Mesenchymal stem cell (in vitro differentiated cells and primary cell): ENCODE measurements at regions not wholly inside any gene's neighbourhood (a gene's known extent, or its start where the extent isn't known, plus 50 kb on each side); places are given as distances from the start of the nearest gene placed in this dataset.

Experiments
- DNase-seq: peaks from one replicate; pipeline ENCODE4 v3.0.0-alpha.2; 2013
- H2AFZ ChIP-seq: one replicate; pipeline ENCODE4 v1.6.1; 2013; ENCODE audit warnings: low read depth, mild to moderate bottlenecking, control low read depth, inconsistent platforms, low read length, moderate library complexity
- H2AK5ac ChIP-seq: 2 replicates; pipeline ENCODE4 v1.6.1; 2013; ENCODE audit warnings: low read length, moderate library complexity, mild to moderate bottlenecking, inconsistent platforms; ENCODE audit not compliant: severe bottlenecking
- H2BK120ac ChIP-seq: one replicate; pipeline ENCODE4 v1.6.1; 2013; ENCODE audit warnings: low read depth, mild to moderate bottlenecking, inconsistent platforms, low read length, moderate library complexity
- H2BK12ac ChIP-seq, 2 experiments: one replicate each; pipeline ENCODE4 v1.6.1; 2013; ENCODE audit warnings: inconsistent platforms in 2 of 2, low read length in 2 of 2, mild to moderate bottlenecking in 2 of 2, moderate library complexity in 2 of 2, control low read depth in 1 of 2
- H2BK15ac ChIP-seq: one replicate; pipeline ENCODE4 v1.6.1; 2013; ENCODE audit warnings: mild to moderate bottlenecking, low read depth, inconsistent platforms; ENCODE audit not compliant: poor library complexity, severe bottlenecking
- H2BK5ac ChIP-seq: 2 replicates; pipeline ENCODE4 v1.6.1; 2013; ENCODE audit warnings: low read depth, mild to moderate bottlenecking, low read length, control low read depth, inconsistent platforms; ENCODE audit not compliant: poor library complexity, severe bottlenecking
- H3K14ac ChIP-seq, 2 experiments: one replicate each; pipeline ENCODE4 v1.6.1; 2013; ENCODE audit warnings: inconsistent platforms in 2 of 2, low read length in 2 of 2, control low read depth in 1 of 2, mild to moderate bottlenecking in 1 of 2, moderate library complexity in 1 of 2
- H3K18ac ChIP-seq, 2 experiments: one replicate each; pipeline ENCODE4 v1.6.1; 2013; ENCODE audit warnings: inconsistent platforms in 2 of 2, low read length in 2 of 2, control low read depth in 1 of 2, low read depth in 1 of 2, mild to moderate bottlenecking in 1 of 2
- H3K23ac ChIP-seq, 2 experiments: one replicate each; pipeline ENCODE4 v1.6.1; 2013; ENCODE audit warnings: inconsistent platforms in 2 of 2, low read length in 2 of 2, mild to moderate bottlenecking in 2 of 2, moderate library complexity in 2 of 2, control low read depth in 1 of 2
- H3K27ac ChIP-seq: 2 replicates; pipeline ENCODE4 v1.5.1; 2013; ENCODE audit warnings: mild to moderate bottlenecking, moderate library complexity, low read length, control low read depth, inconsistent platforms; ENCODE audit not compliant: poor library complexity, severe bottlenecking
- H3K27me3 ChIP-seq, 2 experiments: 2 replicates each; pipeline versions ENCODE4 v1.6.1 to v1.7.0; 2013; ENCODE audit warnings: low read length in 2 of 2, mild to moderate bottlenecking in 2 of 2, moderate library complexity in 2 of 2, control low read depth in 1 of 2, inconsistent platforms in 1 of 2; ENCODE audit not compliant: control insufficient read depth in 1 of 2, insufficient read depth in 1 of 2
- H3K36me3 ChIP-seq, 2 experiments: 2 replicates each; pipeline versions ENCODE4 v1.6.1 to v1.7.0; 2013; ENCODE audit warnings: low read length in 2 of 2, control low read depth in 1 of 2, inconsistent platforms in 1 of 2, low read depth in 1 of 2, mild to moderate bottlenecking in 1 of 2; ENCODE audit not compliant: insufficient read depth in 2 of 2, control insufficient read depth in 1 of 2
- H3K4ac ChIP-seq, 2 experiments: one replicate each; pipeline ENCODE4 v1.6.1; 2013; ENCODE audit warnings: inconsistent platforms in 2 of 2, low read length in 2 of 2, mild to moderate bottlenecking in 2 of 2, moderate library complexity in 2 of 2, control low read depth in 1 of 2, low read depth in 1 of 2
- H3K4me1 ChIP-seq: 2 replicates; pipeline ENCODE4 v1.6.1; 2013; ENCODE audit warnings: low read depth, low read length, control low read depth; ENCODE audit not compliant: control insufficient read depth, insufficient read depth
- H3K4me2 ChIP-seq: 2 replicates; pipeline ENCODE4 v1.6.1; 2013; ENCODE audit warnings: low read length, mild to moderate bottlenecking, inconsistent platforms; ENCODE audit not compliant: poor library complexity, severe bottlenecking
- H3K4me3 ChIP-seq, 2 experiments: 2 replicates each; pipeline versions ENCODE4 v1.5.1 to v1.7.0; 2013; ENCODE audit warnings: low read length in 2 of 2, mild to moderate bottlenecking in 2 of 2, control low read depth in 1 of 2, low read depth in 1 of 2; ENCODE audit not compliant: insufficient read depth in 1 of 2
- H3K79me1 ChIP-seq: replicated peaks from 2 replicates; pipeline ENCODE4 v1.6.1; 2013; ENCODE audit warnings: mild to moderate bottlenecking, control low read depth, low read length, inconsistent platforms; ENCODE audit not compliant: poor library complexity, severe bottlenecking
- H3K9ac ChIP-seq: 2 replicates; pipeline ENCODE4 v1.7.0; 2013; ENCODE audit warnings: mild to moderate bottlenecking, low read length, moderate library complexity
- H3K9me3 ChIP-seq: 2 replicates; pipeline ENCODE4 v1.7.0; 2013; ENCODE audit warnings: mild to moderate bottlenecking, low read length; ENCODE audit not compliant: control insufficient read depth
- H4K8ac ChIP-seq: one replicate; pipeline ENCODE4 v1.6.1; 2013; ENCODE audit warnings: inconsistent platforms, mild to moderate bottlenecking, low read length, moderate library complexity
- H4K91ac ChIP-seq: one replicate; pipeline ENCODE4 v1.6.1; 2013; ENCODE audit warnings: mild to moderate bottlenecking, low read length, inconsistent platforms
- WGBS: methylation state at CpG from one replicate; pipeline ENCODE4 v1.1.7; 2013; ENCODE audit warnings: mixed read lengths; 5-methylcytosine and 5-hydroxymethylcytosine counted together

- no peak overlapping the region for H2BK5ac ChIP-seq
- no peak overlapping the region for H2BK120ac ChIP-seq
- no peak overlapping the region for H3K4me3 ChIP-seq
- no peaks in the 10 kb centered on the region for H3K79me1 ChIP-seq
- H3K4ac ChIP-seq, result no peak overlapping the region
- no peaks in the 10 kb centered on the region for H3K36me3 ChIP-seq
- H3K4me2 ChIP-seq, result no peak overlapping the region
- no peak overlapping the region for H3K18ac ChIP-seq
- H2BK15ac ChIP-seq, result no peak overlapping the region
- H2AFZ ChIP-seq, result no peak overlapping the region
- no peak overlapping the region for H3K27ac ChIP-seq
- no peak overlapping the region for H4K91ac ChIP-seq
- H2BK12ac ChIP-seq, result no peak overlapping the region
- H3K14ac ChIP-seq, result no peak overlapping the region
- H2AK5ac ChIP-seq, result no peak overlapping the region
- H3K9ac ChIP-seq, result no peak overlapping the region
- no peak overlapping the region for H3K23ac ChIP-seq
- no peak for DNase-seq
- H3K4me1 ChIP-seq, result no peaks in the 10 kb centered on the region
- no peaks in the 10 kb centered on the region for H3K9me3 ChIP-seq
- no peaks in the 10 kb centered on the region for H3K27me3 ChIP-seq
- H4K8ac ChIP-seq, result no peak overlapping the region
These were observed 445.4 kb upstream of the RGMB start for GRCh38 chr5:98328015-98328414.

GRCh38 chr5:98330871-98331270 lies 442.6 kb upstream of the RGMB start:
- no peak overlapping the region for H3K14ac ChIP-seq
- no peaks in the 10 kb centered on the region for H3K79me1 ChIP-seq
- no peaks in the 10 kb centered on the region for H3K27me3 ChIP-seq
- no peaks in the 10 kb centered on the region for H3K36me3 ChIP-seq
- H2BK15ac ChIP-seq, result no peak overlapping the region
- no peak overlapping the region for H2AFZ ChIP-seq
- H2BK12ac ChIP-seq, result no peak overlapping the region
- no peak overlapping the region for H4K91ac ChIP-seq
- H2AK5ac ChIP-seq, result no peak overlapping the region
- H3K4me1 ChIP-seq, result no peaks in the 10 kb centered on the region
- H3K9me3 ChIP-seq, result no peaks in the 10 kb centered on the region
- no peak overlapping the region for H3K27ac ChIP-seq
- no peak overlapping the region for H4K8ac ChIP-seq
- no CpG with 5 or more reads among the region's 1 CpG for WGBS
- H2BK120ac ChIP-seq, result no peak overlapping the region
- no peak for DNase-seq
- no peak overlapping the region for H3K9ac ChIP-seq
- H3K4me3 ChIP-seq, result no peak overlapping the region
- no peak overlapping the region for H3K4ac ChIP-seq
- H3K4me2 ChIP-seq, result no peak overlapping the region
- H3K18ac ChIP-seq, result no peak overlapping the region
- no peak overlapping the region for H2BK5ac ChIP-seq
- no peak overlapping the region for H3K23ac ChIP-seq

- no peak for DNase-seq
- H3K4ac ChIP-seq, result no peak overlapping the region
- H2BK12ac ChIP-seq, result no peak overlapping the region
- no peak overlapping the region for H4K91ac ChIP-seq
- no peak overlapping the region for H2AFZ ChIP-seq
- no peaks in the 10 kb centered on the region for H3K4me1 ChIP-seq
- H3K23ac ChIP-seq, result no peak overlapping the region
- no peak overlapping the region for H3K14ac ChIP-seq
- H2BK15ac ChIP-seq, result no peak overlapping the region
- no peaks in the 10 kb centered on the region for H3K9me3 ChIP-seq
- no peak overlapping the region for H2AK5ac ChIP-seq
- H2BK5ac ChIP-seq, result no peak overlapping the region
- no peak overlapping the region for H3K27ac ChIP-seq
- no peak overlapping the region for H4K8ac ChIP-seq
- H3K36me3 ChIP-seq, result peaks cover 0 to 3% of the 10 kb centered on the region in 2 experiments
- no peaks in the 10 kb centered on the region for H3K79me1 ChIP-seq
- no peak overlapping the region for H3K18ac ChIP-seq
- H3K27me3 ChIP-seq, result no peaks in the 10 kb centered on the region
- no peak overlapping the region for H3K4me2 ChIP-seq
- no peak overlapping the region for H2BK120ac ChIP-seq
- no peak overlapping the region for H3K9ac ChIP-seq
- H3K4me3 ChIP-seq, result no peak overlapping the region
These were observed 439.5 kb upstream of the RGMB start for GRCh38 chr5:98333921-98334320.

GRCh38 chr5:98334946-98335345 lies 438.5 kb upstream of the RGMB start:
- Histone ChIP-seq H3K23ac (no peak overlapping the region), H3K79me1 (no peaks in the 10 kb centered on the region), H3K4me1 (peaks cover 2% of the 10 kb centered on the region), H2AK5ac (no peak overlapping the region), H2AFZ (no peak overlapping the region), H2BK15ac (no peak overlapping the region), H3K14ac (no peak overlapping the region), H3K18ac (no peak overlapping the region), H3K27me3 (no peaks in the 10 kb centered on the region), H3K4me3 (no peak overlapping the region), H2BK5ac (no peak overlapping the region), H4K91ac (no peak overlapping the region), H3K9me3 (no peaks in the 10 kb centered on the region), H3K27ac (no peak overlapping the region), H4K8ac (no peak overlapping the region), H3K36me3 (peaks cover 0 to 3% of the 10 kb centered on the region in 2 experiments), H3K4ac (no peak overlapping the region), H3K4me2 (no peak overlapping the region), H2BK120ac (no peak overlapping the region), H3K9ac (no peak overlapping the region), H2BK12ac (no peak overlapping the region)
- DNase-seq, result no peak
- WGBS, result 96% methylated on average over 5 of the region's 6 CpGs
